HG02885 (cell line): ENCODE measurements at regions not wholly inside any gene's neighbourhood (a gene's known extent, or its start where the extent isn't known, plus 50 kb on each side); places are given as distances from the start of the nearest gene placed in this dataset.
A peak's percentile ranks its signal among the peaks of the same experiment; 100 is the strongest.

ENCODE experiments used
- ATAC-seq: cut with Tn5 transposase; IDR thresholded peaks from one replicate; pipeline ENCODE4 v1.9.1; 2021; ENCODE audit warnings: mild to moderate bottlenecking; ENCODE audit not compliant: unreplicated experiment, poor library complexity

- ATAC-seq, result no peak
These were observed 175.8 kb upstream of the DPH6 start for GRCh38 chr15:35721751-35722150.

GRCh38 chr15:35722501-35722900 lies 176.5 kb upstream of the DPH6 start:
- ATAC-seq, result no peak

DNA sequence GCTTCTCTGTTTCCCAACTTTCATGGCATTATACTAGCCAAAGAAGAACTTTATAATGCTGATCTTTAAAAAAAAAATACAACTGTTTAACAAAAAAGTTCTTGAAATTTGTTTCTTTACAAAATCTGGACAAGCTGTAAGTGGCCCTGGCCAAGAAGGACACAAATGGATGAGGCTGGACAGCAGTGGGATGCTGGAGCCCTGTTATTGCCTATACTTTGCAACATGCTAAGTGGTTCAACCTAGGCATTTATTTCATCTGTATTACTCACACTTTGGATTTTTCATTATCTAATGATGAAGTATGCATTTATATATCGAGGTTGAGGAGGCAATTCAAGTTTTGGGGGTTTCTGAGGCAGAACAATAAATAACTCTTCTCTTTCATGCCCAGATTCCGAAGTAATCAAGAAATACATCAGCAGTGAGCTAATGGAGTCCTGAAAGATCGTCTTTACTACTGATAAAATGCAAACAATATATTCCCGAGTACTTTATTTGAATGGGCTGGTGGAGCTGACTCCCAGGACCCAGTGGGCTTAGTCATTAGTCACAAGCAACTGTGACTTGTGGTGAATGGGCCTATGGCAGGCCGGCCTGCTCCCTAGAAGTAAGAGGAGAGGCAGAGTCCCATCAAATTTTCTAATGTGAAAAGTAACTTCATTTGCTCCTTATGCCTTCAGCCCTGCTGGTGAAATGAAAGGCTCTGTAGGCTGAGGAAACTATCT lies 177.3 kb upstream of the DPH6 start:
- no peak for ATAC-seq

DNA sequence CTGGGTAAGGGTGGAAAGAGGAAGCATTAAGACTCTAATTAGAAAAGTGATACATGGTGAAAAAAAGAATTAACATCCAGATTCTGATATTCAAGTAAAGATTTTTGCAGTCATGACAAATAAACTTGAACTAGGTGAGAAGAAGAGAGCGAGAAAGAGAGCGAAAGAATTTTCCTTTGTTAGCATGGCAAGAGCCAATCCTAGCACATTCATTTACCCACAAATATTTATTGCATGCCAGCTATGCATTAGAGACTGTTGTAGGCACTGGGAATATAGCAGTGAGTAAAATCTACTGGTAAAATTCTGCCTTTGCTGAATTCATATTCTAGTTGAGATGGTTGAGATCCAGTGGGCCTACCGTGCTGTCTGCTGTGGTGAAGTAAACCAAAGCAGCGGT lies 177.9 kb upstream of the DPH6 start:
- ATAC-seq, result no peak

- ATAC-seq, result no peak
These were observed 178.7 kb upstream of the DPH6 start for GRCh38 chr15:35724626-35725025.

DNA sequence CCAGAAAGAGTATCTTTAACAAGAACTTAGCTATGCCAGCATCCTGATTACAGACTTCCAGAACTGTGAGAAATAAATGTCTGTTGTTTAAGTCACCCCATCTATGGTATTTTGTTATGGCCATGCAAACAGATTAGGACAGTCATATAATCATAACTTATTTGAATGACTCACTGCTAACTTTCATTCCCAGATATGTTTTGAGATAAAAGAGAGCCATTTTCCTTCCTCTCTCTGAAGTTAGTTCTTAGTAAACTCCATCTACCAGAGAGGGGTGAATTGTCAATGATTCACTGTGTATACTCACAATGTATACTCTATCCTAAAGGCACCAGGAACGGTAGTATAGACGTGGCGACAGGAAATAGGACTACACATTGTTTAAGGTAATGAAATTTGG lies 179.4 kb upstream of the DPH6 start:
- no peak for ATAC-seq

DNA sequence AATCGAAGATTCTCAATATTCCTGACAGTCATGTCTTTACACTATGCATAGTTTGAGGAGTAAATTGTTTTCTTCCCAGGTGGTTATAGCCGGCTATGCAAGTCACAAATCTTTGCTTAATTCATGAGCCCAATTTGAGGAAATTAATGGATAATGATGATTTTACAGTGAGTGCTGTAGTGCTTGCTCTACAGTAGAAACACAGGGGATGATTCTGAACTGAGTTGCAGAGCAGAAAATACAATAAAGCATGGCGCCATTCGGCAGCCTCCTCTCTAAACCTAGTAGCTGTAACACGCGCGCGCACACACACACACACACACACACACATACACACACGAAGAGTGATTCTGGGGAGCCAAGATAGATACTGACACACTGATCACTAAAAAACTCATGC lies 181.7 kb upstream of the DPH6 start:
- no peak for ATAC-seq

- no peak for ATAC-seq
These were observed 182.4 kb upstream of the DPH6 start for GRCh38 chr15:35728219-35728940.

GRCh38 chr15:35736150-35736549 lies 190.2 kb upstream of the DPH6 start:
- no peak for ATAC-seq

DNA sequence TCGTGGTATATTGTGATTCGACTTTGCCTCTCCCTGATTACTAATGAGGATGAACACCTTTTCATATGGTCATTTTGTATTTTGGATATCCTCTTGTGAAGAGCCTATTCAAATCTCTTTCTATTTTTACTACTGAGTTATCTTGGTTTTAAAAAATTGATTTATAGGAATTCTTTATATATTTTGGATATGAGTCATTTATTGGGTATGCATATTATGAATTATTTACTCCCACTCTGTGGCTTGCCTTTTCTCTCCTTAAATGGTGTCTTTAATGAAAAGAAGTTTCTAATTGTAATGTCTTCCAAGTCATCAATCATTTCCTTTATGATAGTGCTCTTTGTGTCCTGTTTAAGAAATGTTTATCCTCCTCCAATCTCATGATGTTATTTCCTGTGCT lies 191.5 kb upstream of the DPH6 start:
- ATAC-seq, result no peak

GRCh38 chr15:35738370-35738769 lies 192.4 kb upstream of the DPH6 start:
- ATAC-seq, result no peak

DNA sequence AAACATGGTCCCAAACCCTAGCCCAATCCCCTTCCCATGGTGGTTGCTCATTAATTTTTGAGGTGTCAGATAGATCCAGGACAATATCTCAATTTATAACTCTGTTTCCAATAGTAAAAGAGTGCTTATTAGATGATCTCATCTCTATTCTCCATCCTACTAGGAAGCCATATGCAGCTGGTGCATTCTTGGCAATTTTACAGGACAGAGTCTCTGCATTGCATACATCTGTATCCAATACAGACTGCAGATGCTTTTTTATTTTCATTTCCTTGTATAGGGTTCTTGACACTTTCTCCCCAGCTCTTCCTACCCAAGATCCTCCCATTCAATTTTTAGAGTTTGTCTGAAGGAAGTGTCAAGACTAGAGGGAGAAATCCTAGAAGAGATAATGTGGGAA lies 194.8 kb upstream of the DPH6 start:
- no peak for ATAC-seq

DNA sequence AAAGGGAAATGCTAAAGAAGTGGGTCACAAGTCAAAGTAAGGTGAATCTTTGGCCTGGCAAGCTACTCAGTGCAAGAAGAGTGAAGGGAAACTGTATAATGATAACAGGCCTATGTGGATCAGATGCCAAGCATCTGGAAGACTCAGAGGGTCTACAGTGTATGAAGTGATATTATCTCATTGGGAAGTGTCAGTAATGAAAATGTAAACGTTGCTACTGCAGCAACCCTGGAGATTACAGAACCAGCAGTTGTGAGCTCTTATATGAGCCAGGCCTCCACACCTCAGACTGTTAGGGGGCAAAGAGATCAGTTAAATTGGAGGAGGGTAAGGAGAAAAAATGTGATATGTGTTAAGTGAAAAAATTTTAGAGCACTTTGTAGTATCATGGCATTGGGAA lies 195.4 kb upstream of the DPH6 start:
- ATAC-seq, result no peak

DNA sequence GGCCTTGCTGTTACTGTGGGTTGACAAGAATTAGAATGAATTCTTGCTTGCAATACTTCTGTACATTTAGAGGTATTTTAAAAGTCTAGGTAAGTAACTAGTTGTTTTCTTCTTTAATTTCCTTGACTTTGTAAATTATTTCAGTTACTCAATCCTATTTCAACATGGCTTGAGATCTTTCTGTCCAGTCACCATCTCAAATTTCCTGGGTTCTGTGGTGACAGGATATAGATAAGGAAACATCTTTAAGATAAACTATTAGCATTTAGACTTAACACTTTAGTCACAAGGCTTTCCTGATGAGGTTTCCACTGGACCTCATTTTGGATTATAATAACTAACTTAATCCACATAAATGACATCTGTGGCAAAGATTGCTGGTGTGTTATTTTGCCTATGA lies 195.9 kb upstream of the DPH6 start:
- ATAC-seq, result no peak

GRCh38 chr15:35743321-35743720 lies 197.4 kb upstream of the DPH6 start:
- ATAC-seq, result no peak

GRCh38 chr15:35746121-35746520 lies 200.2 kb upstream of the DPH6 start:
- no peak for ATAC-seq

- ATAC-seq, result no peak
These were observed 202.1 kb upstream of the DPH6 start for GRCh38 chr15:35748105-35748504.

GRCh38 chr15:35750051-35750450 lies 204.1 kb upstream of the DPH6 start:
- no peak for ATAC-seq

GRCh38 chr15:35751413-35752133 lies 205.6 kb upstream of the DPH6 start:
- peak; percentile 88 for ATAC-seq

DNA sequence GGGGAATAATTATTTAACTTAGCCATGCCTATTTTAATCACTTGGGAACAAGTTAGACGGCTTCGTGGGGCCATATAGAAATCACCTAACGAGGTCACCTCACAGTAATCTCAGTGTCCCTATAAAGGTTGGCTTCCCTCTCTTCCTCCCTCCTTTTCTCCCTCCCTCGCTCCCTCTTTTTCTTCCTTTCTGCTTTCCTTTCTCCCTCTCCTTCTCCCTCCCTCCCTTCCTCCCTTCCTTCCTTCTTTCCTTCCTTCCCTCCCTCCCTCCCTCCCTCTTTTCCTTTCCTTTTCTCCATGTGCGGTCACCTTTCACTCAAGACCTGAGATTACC lies 206.1 kb upstream of the DPH6 start:
- ATAC-seq, result no peak

GRCh38 chr15:35753486-35753885 lies 207.5 kb upstream of the DPH6 start:
- ATAC-seq, result no peak
